HG03575 (cell line): ENCODE measurements at regions not wholly inside any gene's neighbourhood (a gene's known extent, or its start where the extent isn't known, plus 50 kb on each side); places are given as distances from the start of the nearest gene placed in this dataset.
"Not testable (repeated sequence)": the region's sequence is repeated elsewhere in the genome, so short reads cannot be mapped to it uniquely, and the experiment has no call there.

Source experiments
- ATAC-seq: cut with Tn5 transposase; IDR thresholded peaks from one replicate; pipeline ENCODE4 v1.9.1; 2021; ENCODE audit not compliant: unreplicated experiment, insufficient number of reproducible peaks, low FRiP score; ENCODE audit errors: extremely low read depth

- no peak for ATAC-seq
These were observed 433.9 kb downstream of the PCNX1 start for GRCh38 chr14:71341156-71341555.

- no peak for ATAC-seq
These were observed 436.5 kb downstream of the PCNX1 start for GRCh38 chr14:71343724-71344123.

GRCh38 chr14:71344506-71344905 lies 437.2 kb downstream of the PCNX1 start:
- ATAC-seq = no peak

GRCh38 chr14:71346685-71347084 lies 439.4 kb downstream of the PCNX1 start:
- no peak for ATAC-seq

- no peak for ATAC-seq
These were observed 441.1 kb downstream of the PCNX1 start for GRCh38 chr14:71348394-71348793.

- ATAC-seq = no peak
These were observed 441.6 kb downstream of the PCNX1 start for GRCh38 chr14:71348817-71349216.

GRCh38 chr14:71354142-71354541 lies 446.9 kb downstream of the PCNX1 start:
- no peak for ATAC-seq

GRCh38 chr14:71354801-71355200 lies 447.5 kb downstream of the PCNX1 start:
- ATAC-seq = no peak

GRCh38 chr14:71355324-71356201 lies 448.3 kb downstream of the PCNX1 start:
- ATAC-seq = no peak

GRCh38 chr14:71358209-71358931 lies 451.1 kb downstream of the PCNX1 start:
- ATAC-seq = no peak

- not testable (repeated sequence) for ATAC-seq
These were observed 451.7 kb downstream of the PCNX1 start for GRCh38 chr14:71358932-71359421.

GRCh38 chr14:71359823-71360222 lies 452.6 kb downstream of the PCNX1 start:
- no peak for ATAC-seq

- no peak for ATAC-seq
These were observed 454.1 kb downstream of the PCNX1 start for GRCh38 chr14:71361336-71361735.

GRCh38 chr14:71361874-71362273 lies 454.6 kb downstream of the PCNX1 start:
- no peak for ATAC-seq

- no peak for ATAC-seq
These were observed 455.0 kb downstream of the PCNX1 start for GRCh38 chr14:71362282-71362681.

GRCh38 chr14:71362920-71363584 lies 455.8 kb downstream of the PCNX1 start:
- ATAC-seq = no peak

- no peak for ATAC-seq
These were observed 457.0 kb downstream of the PCNX1 start for GRCh38 chr14:71363946-71364925.

GRCh38 chr14:71365361-71365760 lies 458.1 kb downstream of the PCNX1 start:
- ATAC-seq = no peak
